ENCODE measurements at regions not wholly inside any gene's neighbourhood (a gene's known extent, or its start where the extent isn't known, plus 50 kb on each side); places are given as distances from the start of the nearest gene placed in this dataset.

GRCh38 chr9:106321394-106322180 lies 541.4 kb upstream of the ZNF462 start:
- TF ChIP-seq CTCF (IDR thresholded peaks at IDR 0.05) (no peak), POLR2A (IDR thresholded peaks at IDR 0.05) (no peak)

Data from Peyer's patch (tissue), 4 donors.